ENCODE measurements at regions not wholly inside any gene's neighbourhood (a gene's known extent, or its start where the extent isn't known, plus 50 kb on each side); places are given as distances from the start of the nearest gene placed in this dataset.

DNA sequence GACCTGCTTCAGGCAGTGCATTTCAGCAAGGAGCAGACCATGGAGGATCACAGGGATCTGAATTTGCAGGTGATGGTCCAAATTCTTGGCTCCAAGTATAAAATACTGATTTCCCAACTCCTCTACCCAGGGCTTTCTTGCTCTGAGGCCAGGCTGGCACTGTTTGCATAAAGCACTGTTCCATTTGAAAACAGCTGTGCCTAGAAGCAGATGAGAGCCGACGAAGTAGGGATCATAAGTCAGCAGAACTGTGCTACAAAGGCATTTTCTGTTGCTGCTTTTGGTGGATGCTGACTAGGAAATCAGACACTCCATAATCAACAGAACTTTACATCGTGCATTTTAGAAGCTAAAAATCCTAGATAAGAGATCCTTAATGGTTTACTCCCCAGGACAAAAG, 126.4 kb downstream of the MAT2B start:
- Histone ChIP-seq H3K27ac (no peak overlapping the region), H3K4me3 (no peak overlapping the region), H3K4me1 (no peaks in the 10 kb centered on the region), H3K27me3 (no peaks in the 10 kb centered on the region), H3K36me3 (no peaks in the 10 kb centered on the region), H3K9me3 (no peaks in the 10 kb centered on the region)
- 20 to 57% methylated on average over 1 to 3 of the region's 3 CpGs for WGBS, 2 donors (ENCODE audit: low coverage in 1 of 2)
- intact Hi-C loops (cut with DNase I; ENCODE audit: low total_unique reads) (no loop called here), in situ Hi-C loops (cut with MboI; ENCODE audit: low pct_ligation_motif_present in 1 of 4, low pct_unique_long_range_greater_than_20kb in 1 of 4, low sequenced_read_pairs in 3 of 4) (no loop called here)
- DNase-seq = no peak
- TF ChIP-seq POLR2A (IDR thresholded peaks at IDR 0.05) = no peak
- TF ChIP-seq POLR2AphosphoS5 (IDR thresholded peaks at IDR 0.05) = no peak
- no peak for TF ChIP-seq EP300 (IDR thresholded peaks at IDR 0.05; ENCODE audit: low read depth)
- TF ChIP-seq, protein P1, sequence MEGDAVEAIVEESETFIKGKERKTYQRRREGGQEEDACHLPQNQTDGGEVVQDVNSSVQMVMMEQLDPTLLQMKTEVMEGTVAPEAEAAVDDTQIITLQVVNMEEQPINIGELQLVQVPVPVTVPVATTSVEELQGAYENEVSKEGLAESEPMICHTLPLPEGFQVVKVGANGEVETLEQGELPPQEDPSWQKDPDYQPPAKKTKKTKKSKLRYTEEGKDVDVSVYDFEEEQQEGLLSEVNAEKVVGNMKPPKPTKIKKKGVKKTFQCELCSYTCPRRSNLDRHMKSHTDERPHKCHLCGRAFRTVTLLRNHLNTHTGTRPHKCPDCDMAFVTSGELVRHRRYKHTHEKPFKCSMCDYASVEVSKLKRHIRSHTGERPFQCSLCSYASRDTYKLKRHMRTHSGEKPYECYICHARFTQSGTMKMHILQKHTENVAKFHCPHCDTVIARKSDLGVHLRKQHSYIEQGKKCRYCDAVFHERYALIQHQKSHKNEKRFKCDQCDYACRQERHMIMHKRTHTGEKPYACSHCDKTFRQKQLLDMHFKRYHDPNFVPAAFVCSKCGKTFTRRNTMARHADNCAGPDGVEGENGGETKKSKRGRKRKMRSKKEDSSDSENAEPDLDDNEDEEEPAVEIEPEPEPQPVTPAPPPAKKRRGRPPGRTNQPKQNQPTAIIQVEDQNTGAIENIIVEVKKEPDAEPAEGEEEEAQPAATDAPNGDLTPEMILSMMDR (IDR thresholded peaks at IDR 0.05) = no peak

DNA sequence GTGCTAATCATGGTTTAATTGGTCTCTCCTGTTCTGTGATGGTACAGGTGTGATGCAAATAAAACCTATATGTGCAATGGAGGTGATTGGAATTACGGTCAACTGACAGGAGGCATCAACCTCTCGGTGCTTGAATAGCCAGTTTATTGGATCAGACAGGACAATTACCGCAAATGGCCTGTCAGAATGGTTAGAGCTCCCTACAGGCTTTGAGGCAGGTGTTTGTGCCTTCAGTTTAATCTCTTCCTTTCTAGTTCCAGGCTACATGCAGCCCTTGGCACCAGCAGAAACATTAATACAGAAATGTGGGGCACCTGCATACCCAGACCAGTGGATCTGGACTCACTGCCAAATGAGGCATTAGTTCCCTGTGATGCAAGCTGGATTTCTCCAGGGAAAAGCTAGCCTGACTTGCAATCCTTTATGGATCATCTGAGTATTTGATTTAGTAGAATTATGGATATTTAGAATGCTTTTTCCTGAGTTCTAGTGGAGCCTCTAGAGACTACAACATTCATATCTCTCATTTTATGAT, 128.6 kb downstream of the MAT2B start:
- no peaks in the 10 kb centered on the region for H3K36me3 ChIP-seq
- no peaks in the 10 kb centered on the region for H3K9me3 ChIP-seq
- no peak for DNase-seq
- in situ Hi-C loops (cut with MboI; ENCODE audit: low pct_ligation_motif_present in 1 of 4, low pct_unique_long_range_greater_than_20kb in 1 of 4, low sequenced_read_pairs in 3 of 4) = no loop called here
- TF ChIP-seq, protein P1 (IDR thresholded peaks at IDR 0.05) = no peak
- no peak for TF ChIP-seq POLR2A (IDR thresholded peaks at IDR 0.05)
- TF ChIP-seq EP300 (IDR thresholded peaks at IDR 0.05; ENCODE audit: low read depth) = no peak
- TF ChIP-seq POLR2AphosphoS5 (IDR thresholded peaks at IDR 0.05) = no peak
- no peaks in the 10 kb centered on the region for H3K27me3 ChIP-seq
- intact Hi-C loops (cut with DNase I; ENCODE audit: low total_unique reads) = no loop called here
- no peak overlapping the region for H3K4me3 ChIP-seq
- no peaks in the 10 kb centered on the region for H3K4me1 ChIP-seq
- H3K27ac ChIP-seq = no peak overlapping the region
- WGBS, 2 donors (ENCODE audit: low coverage in 1 of 2) = 82 to 95% methylated on average over 3 of the region's 3 CpGs

DNA sequence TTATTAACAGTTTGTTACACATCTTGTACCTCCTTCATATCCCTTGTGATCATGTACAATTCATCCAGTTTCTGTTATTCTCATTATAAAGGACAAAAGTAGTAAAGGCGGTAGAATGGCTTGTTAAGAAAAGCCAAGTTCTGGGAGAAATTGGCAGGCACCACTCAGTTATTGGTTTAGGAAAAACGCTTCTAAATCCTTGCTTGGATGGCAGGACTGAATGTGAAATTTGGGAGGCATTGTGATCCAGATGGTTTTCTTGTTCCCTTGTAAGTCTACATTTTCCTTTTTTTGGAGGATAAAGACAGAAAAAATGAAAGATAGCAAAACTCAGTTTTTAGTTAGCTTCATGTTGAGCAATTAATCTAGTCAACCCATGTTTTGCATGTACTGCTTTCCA, 130.2 kb downstream of the MAT2B start:
- 66 to 71% methylated on average over 2 of the region's 2 CpGs for WGBS, 2 donors (ENCODE audit: low coverage in 1 of 2)
- DNase-seq = no peak
- in situ Hi-C loops (cut with MboI; ENCODE audit: low pct_ligation_motif_present in 1 of 4, low pct_unique_long_range_greater_than_20kb in 1 of 4, low sequenced_read_pairs in 3 of 4) = no loop called here

DNA sequence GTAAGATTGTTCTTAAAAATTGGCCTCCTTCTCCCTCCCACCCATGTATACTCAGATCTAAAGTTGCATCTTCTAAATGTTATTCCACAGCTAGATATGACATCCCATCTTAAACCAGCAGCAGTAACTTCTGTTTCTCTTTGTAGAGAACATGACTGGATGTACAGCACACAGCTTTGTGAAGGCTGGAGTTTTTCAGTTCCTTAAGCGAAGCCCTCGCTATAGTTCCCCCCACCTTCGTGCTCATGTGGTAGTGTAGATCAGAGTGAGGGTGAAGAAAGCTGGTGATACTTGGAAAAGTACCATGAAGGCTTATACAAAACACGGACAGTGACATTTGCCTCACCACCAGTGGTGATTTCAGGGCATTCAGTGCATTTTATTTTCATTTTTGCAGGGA, 137.5 kb downstream of the MAT2B start:
- WGBS, 2 donors (ENCODE audit: low coverage in 1 of 2) = 62 to 67% methylated on average over 4 of the region's 4 CpGs
- TF ChIP-seq EP300 (IDR thresholded peaks at IDR 0.05; ENCODE audit: low read depth) = no peak
- no peak for TF ChIP-seq POLR2AphosphoS5 (IDR thresholded peaks at IDR 0.05)
- TF ChIP-seq, protein P1 (IDR thresholded peaks at IDR 0.05) = no peak
- TF ChIP-seq POLR2A (IDR thresholded peaks at IDR 0.05) = no peak
- in situ Hi-C loops (cut with MboI; ENCODE audit: low pct_ligation_motif_present in 1 of 4, low pct_unique_long_range_greater_than_20kb in 1 of 4, low sequenced_read_pairs in 3 of 4) = no loop called here
- Histone ChIP-seq H3K27me3 (no peaks in the 10 kb centered on the region), H3K36me3 (no peaks in the 10 kb centered on the region), H3K4me3 (no peak overlapping the region), H3K4me1 (no peaks in the 10 kb centered on the region), H3K27ac (no peak overlapping the region), H3K9me3 (no peaks in the 10 kb centered on the region)
- DNase-seq = no peak
- intact Hi-C loops (cut with DNase I; ENCODE audit: low total_unique reads) = no loop called here

More for the DNA sequence above, 130.2 kb downstream of the MAT2B start:
- Histone ChIP-seq H3K4me1 (no peaks in the 10 kb centered on the region), H3K36me3 (no peaks in the 10 kb centered on the region), H3K27me3 (no peaks in the 10 kb centered on the region), H3K4me3 (no peak overlapping the region), H3K9me3 (no peaks in the 10 kb centered on the region), H3K27ac (no peak overlapping the region)
- TF ChIP-seq EP300 (IDR thresholded peaks at IDR 0.05; ENCODE audit: low read depth) (no peak), POLR2A (IDR thresholded peaks at IDR 0.05) (no peak), POLR2AphosphoS5 (IDR thresholded peaks at IDR 0.05) (no peak)
- TF ChIP-seq, protein P1 (IDR thresholded peaks at IDR 0.05) = no peak
- intact Hi-C loops (cut with DNase I; ENCODE audit: low total_unique reads) = no loop called here

Measured in transverse colon (tissue), 4 donors.